Caco-2 (cell line): ENCODE measurements at regions not wholly inside any gene's neighbourhood (a gene's known extent, or its start where the extent isn't known, plus 50 kb on each side); places are given as distances from the start of the nearest gene placed in this dataset.
A peak's percentile ranks its signal among the peaks of the same experiment; 100 is the strongest.

Source experiments
- BruUV-seq: library from RNA; stranded (reverse); fragments of 400-500 nt; replicated peaks from 2 replicates; lab custom pipeline; 2021; lab: Mats Ljungman, UMichigan
- CTCF ChIA-PET: fragments of 300-600 bp; sonication (Branson Sonifier 250); formaldehyde crosslinking; loops from one replicate; lab custom pipeline; 2022; ENCODE audit warnings: antibody characterized with exemption; lab: Charles Lee
- POLR2A ChIA-PET: fragments of 300-600 bp; sonication (Branson Sonifier 250); formaldehyde crosslinking; loops from one replicate; lab custom pipeline; 2022; ENCODE audit warnings: antibody characterized with exemption; lab: Charles Lee
- DNase-seq, 2 experiments: peaks; one replicate each; pipeline versions ENCODE4 v3.0.0 to v3.0.0-alpha.2; 2020 to 2022
- H3K27me3 ChIP-seq: replicated peaks from 2 replicates; pipeline ENCODE4 v1.6.0; 2011; ENCODE audit warnings: low read length; ENCODE audit not compliant: control insufficient read depth, insufficient read depth
- H3K36me3 ChIP-seq: 2 replicates; pipeline ENCODE4 v1.5.1; 2011; ENCODE audit warnings: low read length; ENCODE audit not compliant: control insufficient read depth, insufficient read depth
- H3K4me1 ChIP-seq: fragments of 250-450 bp; sonication (Bioruptor Pico); 2 replicates; pipeline ENCODE4 v1.5.1; 2020; ENCODE audit warnings: mild to moderate bottlenecking
- H3K4me3 ChIP-seq: 2 replicates; pipeline ENCODE4 v1.5.1; 2011; ENCODE audit warnings: low read depth, mild to moderate bottlenecking, control low read depth, low read length
- H3K9me3 ChIP-seq: fragments of 250-450 bp; sonication (Bioruptor Pico); 2 replicates; pipeline ENCODE4 v1.5.1; 2020; ENCODE audit warnings: mild to moderate bottlenecking, moderate library complexity
- H3K27ac Mint-ChIP-seq: one replicate; pipeline ENCODE4 v1.8.0; 2022; ENCODE audit warnings: mixed read lengths; ENCODE audit not compliant: unreplicated experiment
- H3K27me3 Mint-ChIP-seq: one replicate; pipeline ENCODE4 v1.8.0; 2022; ENCODE audit warnings: mixed read lengths; ENCODE audit not compliant: insufficient read depth, unreplicated experiment
- H3K36me3 Mint-ChIP-seq: one replicate; pipeline ENCODE4 v1.8.0; 2022; ENCODE audit warnings: mild to moderate bottlenecking, mixed read lengths; ENCODE audit not compliant: insufficient read depth, unreplicated experiment
- H3K4me1 Mint-ChIP-seq: one replicate; pipeline ENCODE4 v1.8.0; 2022; ENCODE audit warnings: low read depth, mixed read lengths; ENCODE audit not compliant: unreplicated experiment
- H3K4me3 Mint-ChIP-seq: one replicate; pipeline ENCODE4 v1.8.0; 2022; ENCODE audit warnings: mild to moderate bottlenecking, moderate library complexity, mixed read lengths; ENCODE audit not compliant: unreplicated experiment
- H3K9me3 Mint-ChIP-seq: one replicate; pipeline ENCODE4 v1.8.0; 2022; ENCODE audit warnings: mixed read lengths; ENCODE audit not compliant: unreplicated experiment
- CTCF ChIP-seq, 2 experiments: fragments of 200-600 bp in 1 of 2; IDR thresholded peaks; 1 replicate in 1 of 2; 2 replicates in 1 of 2; pipeline versions ENCODE4 v1.5.1 to v1.8.0; 2011 to 2022; ENCODE audit warnings: antibody characterized with exemption in 1 of 2, control low read depth in 1 of 2, inconsistent platforms in 1 of 2, low read depth in 1 of 2, low read length in 1 of 2, mild to moderate bottlenecking in 1 of 2, moderate library complexity in 1 of 2; ENCODE audit not compliant: insufficient read depth in 1 of 2, severe bottlenecking in 1 of 2, unreplicated experiment in 1 of 2
- intact Hi-C: fragments of 100-400 bp; cut with micrococcal nuclease; formaldehyde crosslinking; loops from one replicate; pipeline ENCODE4 v1.10.0; 2022; ENCODE audit not compliant: unreplicated experiment

DNA sequence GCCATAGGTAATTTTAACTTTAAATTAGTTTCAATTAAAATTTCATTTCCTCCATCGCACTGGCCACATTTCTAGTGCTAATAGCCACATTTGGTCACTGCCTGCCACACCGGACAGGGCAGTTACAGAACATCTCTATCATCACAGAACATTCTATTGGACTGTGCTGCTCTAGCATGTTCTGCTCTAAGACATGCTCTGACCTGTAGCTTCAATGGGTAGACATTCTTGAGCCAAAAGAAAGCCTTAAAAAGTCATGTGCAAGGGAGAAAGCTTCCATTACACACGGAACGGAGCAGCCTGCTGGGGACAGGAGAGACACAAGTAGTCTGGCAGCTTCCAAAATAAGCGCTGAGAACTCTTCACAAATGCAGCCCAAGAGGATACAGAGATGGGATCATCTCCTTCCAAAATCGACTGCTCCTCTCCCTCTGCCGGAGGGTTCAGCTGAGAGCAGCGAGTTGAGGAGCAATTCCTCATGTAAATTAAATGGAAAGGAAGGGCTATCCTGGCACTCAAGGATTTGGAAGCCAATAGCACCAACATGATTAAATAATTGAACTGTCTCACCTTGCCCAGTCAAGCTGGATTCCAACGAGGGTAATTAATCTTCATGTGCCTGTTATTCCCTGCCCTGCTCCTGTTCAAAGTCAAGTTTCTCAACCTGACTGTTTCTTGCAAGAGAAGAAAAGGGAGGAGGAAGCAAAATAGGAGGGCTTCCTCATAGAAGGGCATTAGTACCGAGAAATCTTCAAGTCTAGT lies 336.4 kb upstream of the NOCT start:
- Histone ChIP-seq H3K9me3 (no peaks in the 10 kb centered on the region), H3K27me3 (no peaks in the 10 kb centered on the region), H3K4me1 (peaks cover 10% of the 10 kb centered on the region), H3K36me3 (no peaks in the 10 kb centered on the region), H3K4me3 (no peak overlapping the region)
- no peaks in the 10 kb centered on the region for H3K9me3 Mint-ChIP-seq
- CTCF ChIA-PET, result interaction anchor here (0.9 to 2.8 kb wide), 3 partner anchors 101 to 644 kb away, joined by 3 to 20 read pairs (median 5); no protein-coding TSS in a partner anchor
- H3K27ac Mint-ChIP-seq, result no peak overlapping the region
- no peaks in the 10 kb centered on the region for H3K36me3 Mint-ChIP-seq
- no peaks in the 10 kb centered on the region for H3K27me3 Mint-ChIP-seq
- BruUV-seq, result no TSS peak
- H3K4me3 Mint-ChIP-seq, result no peak overlapping the region
- no peak for DNase-seq
- H3K4me1 Mint-ChIP-seq, result peaks cover 13% of the 10 kb centered on the region
- TF ChIP-seq CTCF (IDR thresholded peaks at IDR 0.05; ENCODE audit: insufficient read depth in 1 of 2, low read depth in 1 of 2, low read length in 1 of 2, severe bottlenecking in 1 of 2, unreplicated experiment in 1 of 2), result no peak
- intact Hi-C loops, result loop anchor here (10.0 kb wide), 1 partner anchor 434 kb away; the partner anchor contains the start of gene SLC7A11
- POLR2A ChIA-PET, result no interaction called here

DNA sequence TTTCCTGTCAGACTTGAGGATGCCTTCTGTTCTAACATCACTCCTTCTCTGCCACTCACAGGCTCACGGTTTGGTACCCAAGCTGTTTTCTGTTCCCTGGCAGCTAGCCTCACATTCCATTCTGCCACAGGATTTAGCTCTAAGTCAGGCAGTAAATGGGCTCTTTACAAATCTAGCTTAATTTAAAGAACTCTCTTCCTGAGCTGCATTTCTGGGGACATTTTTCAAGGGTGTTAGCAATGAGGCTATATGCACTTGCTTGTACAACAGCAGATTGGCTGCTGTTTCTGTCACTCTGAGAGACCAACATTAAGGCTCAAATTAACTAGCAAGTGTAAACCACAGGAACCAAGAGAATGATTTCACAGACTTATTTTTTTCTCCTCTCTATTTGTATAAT lies 337.8 kb upstream of the NOCT start:
- no peak for TF ChIP-seq CTCF (IDR thresholded peaks at IDR 0.05; ENCODE audit: insufficient read depth in 1 of 2, low read depth in 1 of 2, low read length in 1 of 2, severe bottlenecking in 1 of 2, unreplicated experiment in 1 of 2)
- peak overlapping the region; percentile 22 for H3K4me3 Mint-ChIP-seq
- Histone ChIP-seq H3K4me3 (no peak overlapping the region), H3K9me3 (no peaks in the 10 kb centered on the region), H3K4me1 (peaks cover 16% of the 10 kb centered on the region), H3K27me3 (no peaks in the 10 kb centered on the region), H3K36me3 (no peaks in the 10 kb centered on the region)
- H3K27ac Mint-ChIP-seq, result no peak overlapping the region
- H3K27me3 Mint-ChIP-seq, result no peaks in the 10 kb centered on the region
- no peak for DNase-seq
- POLR2A ChIA-PET, result no interaction called here
- H3K9me3 Mint-ChIP-seq, result no peaks in the 10 kb centered on the region
- no peaks in the 10 kb centered on the region for H3K36me3 Mint-ChIP-seq
- peaks cover 21% of the 10 kb centered on the region for H3K4me1 Mint-ChIP-seq
- BruUV-seq, result no TSS peak
- intact Hi-C loops, result loop anchor here (10.0 kb wide), 1 partner anchor 433 kb away; the partner anchor contains the start of gene SLC7A11
- CTCF ChIA-PET, result interaction anchor here (0.6 to 1.4 kb wide), 2 partner anchors 101 to 193 kb away, joined by 4 to 5 read pairs; no protein-coding TSS in a partner anchor

GRCh38 chr4:138677212-138677611 lies 338.4 kb upstream of the NOCT start:
- Mint-ChIP-seq H3K27ac (no peak overlapping the region), H3K36me3 (no peaks in the 10 kb centered on the region), H3K4me3 (peak overlapping the region; percentile 22), H3K27me3 (no peaks in the 10 kb centered on the region), H3K9me3 (no peaks in the 10 kb centered on the region), H3K4me1 (peaks cover 21% of the 10 kb centered on the region)
- no peak for TF ChIP-seq CTCF (IDR thresholded peaks at IDR 0.05; ENCODE audit: insufficient read depth in 1 of 2, low read depth in 1 of 2, low read length in 1 of 2, severe bottlenecking in 1 of 2, unreplicated experiment in 1 of 2)
- Histone ChIP-seq H3K4me1 (peaks cover 21% of the 10 kb centered on the region), H3K36me3 (no peaks in the 10 kb centered on the region), H3K27me3 (no peaks in the 10 kb centered on the region), H3K4me3 (no peak overlapping the region), H3K9me3 (no peaks in the 10 kb centered on the region)
- CTCF ChIA-PET, result no interaction called here
- no TSS peak for BruUV-seq
- POLR2A ChIA-PET, result no interaction called here
- DNase-seq, result no peak
- intact Hi-C loops, result loop anchor here (10.0 kb wide), 1 partner anchor 432 kb away; the partner anchor contains the start of gene SLC7A11
